K562 (cell line): ENCODE measurements at regions not wholly inside any gene's neighbourhood (a gene's known extent, or its start where the extent isn't known, plus 50 kb on each side); places are given as distances from the start of the nearest gene placed in this dataset.
A peak's percentile ranks its signal among the peaks of the same experiment; 100 is the strongest.

Experiments
- ARID1B ChIP-seq: fragments of 450-650 bp; IDR thresholded peaks from 2 replicates; pipeline ENCODE4 v1.6.1; 2016; ENCODE audit warnings: antibody characterized with exemption, mild to moderate bottlenecking, inconsistent platforms
- CCNT2 ChIP-seq: IDR thresholded peaks from 2 replicates; pipeline ENCODE4 v1.6.1; 2011; ENCODE audit warnings: borderline replicate concordance, low read depth, mild to moderate bottlenecking, moderate library complexity, mixed read lengths, low read length; ENCODE audit not compliant: insufficient read length; ENCODE audit errors: extremely low read depth
- FOSL1 ChIP-seq: fragments of 200-800 bp; sonication (Bioruptor generic); conservative IDR thresholded peaks from 2 replicates; pipeline ENCODE4 v1.6.1; 2016; ENCODE audit warnings: missing genetic modification characterization, missing compliant biosample characterization
- FOXJ2 ChIP-seq: fragments of 200-800 bp; sonication (Bioruptor generic); IDR thresholded peaks from 2 replicates; pipeline ENCODE4 v1.6.1; 2016; ENCODE audit warnings: missing genetic modification characterization, missing compliant biosample characterization
- FOXM1 ChIP-seq, 2 experiments: fragments of 450-650 bp in 1 of 2; sonication (generic) in 1 of 2; formaldehyde crosslinking in 1 of 2; IDR thresholded peaks; 2 replicates each; pipeline versions ENCODE4 v1.6.1 to v1.9.0; 2017 to 2022; ENCODE audit warnings: low read depth in 2 of 2, mild to moderate bottlenecking in 2 of 2, missing genetic modification reagents in 1 of 2, moderate library complexity in 1 of 2
- GABPB1 ChIP-seq: sonication (generic); formaldehyde crosslinking; IDR thresholded peaks from 2 replicates; pipeline ENCODE4 v1.8.0; 2022; ENCODE audit warnings: mild to moderate bottlenecking, missing genetic modification reagents
- MED1 ChIP-seq: sonication (generic); formaldehyde crosslinking; IDR thresholded peaks from 2 replicates; pipeline ENCODE4 v1.8.1; 2023; ENCODE audit warnings: missing genetic modification reagents, borderline replicate concordance
- MEF2A ChIP-seq: IDR thresholded peaks from 2 replicates; pipeline ENCODE4 v1.6.1; 2011; ENCODE audit warnings: low read depth, mild to moderate bottlenecking, low read length, moderate library complexity; ENCODE audit not compliant: control insufficient read depth
- NFIX ChIP-seq: fragments of 250-450 bp; sonication (Bioruptor Pico); IDR thresholded peaks from 2 replicates; pipeline ENCODE4 v1.4.0; 2020; ENCODE audit warnings: low read depth, mild to moderate bottlenecking, moderate library complexity
- PTBP1 ChIP-seq: fragments of 200-400 bp; formaldehyde crosslinking; IDR thresholded peaks from 2 replicates; pipeline ENCODE4 v1.6.1; 2017; ENCODE audit warnings: low read depth, low read length
- SIRT6 ChIP-seq: IDR thresholded peaks from one replicate; pipeline ENCODE4 v1.6.1; 2012; ENCODE audit warnings: low read depth, mild to moderate bottlenecking, control low read depth, inconsistent platforms, low read length, moderate library complexity
- SP2 ChIP-seq: IDR thresholded peaks from 2 replicates; pipeline ENCODE4 v1.6.1; 2011; ENCODE audit warnings: mild to moderate bottlenecking, low read depth, low read length, moderate library complexity; ENCODE audit not compliant: poor library complexity, severe bottlenecking; ENCODE audit errors: extremely low read depth
- TCF7L2 ChIP-seq: fragments of 150-350 bp; IDR thresholded peaks from 2 replicates; pipeline ENCODE4 v1.6.1; 2016; ENCODE audit warnings: low read depth, mild to moderate bottlenecking, low read length, moderate library complexity
- YBX1 ChIP-seq: fragments of 450-650 bp; IDR thresholded peaks from 2 replicates; pipeline ENCODE4 v1.7.1; 2016; ENCODE audit warnings: mild to moderate bottlenecking
- ZNF133 ChIP-seq: fragments of 250-450 bp; sonication (Bioruptor Pico); IDR thresholded peaks from 2 replicates; pipeline ENCODE4 v1.4.0; 2020; ENCODE audit warnings: mild to moderate bottlenecking
- ZNF212 ChIP-seq: fragments of 450-650 bp; formaldehyde crosslinking; IDR thresholded peaks from 2 replicates; pipeline ENCODE4 v1.4.0; 2020; ENCODE audit warnings: mild to moderate bottlenecking
- ZNF217 ChIP-seq: sonication (generic); formaldehyde crosslinking; IDR thresholded peaks from 2 replicates; pipeline ENCODE4 v1.8.0; 2022; ENCODE audit warnings: mild to moderate bottlenecking, missing genetic modification reagents
- ZNF79 ChIP-seq: fragments of 250-450 bp; sonication (Bioruptor Pico); IDR thresholded peaks from 2 replicates; pipeline ENCODE4 v1.4.0; 2020; ENCODE audit warnings: low read depth, mild to moderate bottlenecking, moderate library complexity
- TF ChIP-seq, protein P1 (sequence below): sonication (generic); formaldehyde crosslinking; IDR thresholded peaks from 2 replicates; pipeline ENCODE4 v1.8.0; 2022; ENCODE audit warnings: missing genetic modification reagents, mild to moderate bottlenecking, moderate library complexity, borderline replicate concordance
- TF ChIP-seq, protein P2 (sequence below): fragments of 250-450 bp; sonication (Bioruptor Pico); IDR thresholded peaks from 2 replicates; pipeline ENCODE4 v1.4.0; 2020
- TF ChIP-seq, protein P3 (sequence below): sonication (generic); formaldehyde crosslinking; IDR thresholded peaks from 2 replicates; pipeline ENCODE4 v1.8.0; 2022; ENCODE audit warnings: mild to moderate bottlenecking, missing genetic modification reagents
- TF ChIP-seq, protein P4 (sequence below): fragments of 250-450 bp; sonication (Bioruptor Pico); IDR thresholded peaks from 2 replicates; pipeline ENCODE4 v1.9.0; 2021; ENCODE audit warnings: mild to moderate bottlenecking
- TF ChIP-seq, protein P5 (sequence below): fragments of 250-450 bp; sonication (Bioruptor Pico); IDR thresholded peaks from 2 replicates; pipeline ENCODE4 v1.8.0; 2022; ENCODE audit warnings: inconsistent platforms, mild to moderate bottlenecking, moderate library complexity, borderline replicate concordance

DNA sequence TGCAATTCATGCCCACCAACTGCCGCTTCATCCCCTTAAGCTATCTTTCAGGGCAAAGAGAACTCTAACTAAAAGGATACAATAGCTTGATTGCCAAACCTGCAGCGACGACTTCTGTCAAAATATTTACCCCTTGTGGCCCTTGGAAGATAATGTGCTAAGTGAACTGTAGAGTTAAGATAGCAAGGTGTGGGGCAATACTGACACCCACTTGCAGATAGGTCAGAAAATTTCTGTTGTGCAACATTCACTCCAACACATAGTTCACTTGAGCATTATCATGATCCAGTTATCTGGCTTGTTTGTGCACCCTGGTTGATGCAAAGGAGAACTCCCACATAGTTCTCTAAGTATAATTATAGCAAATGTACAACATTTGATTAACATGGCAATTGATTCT, 55.6 kb downstream of the RHOXF2B start (continued):
- TF ChIP-seq, protein P1, sequence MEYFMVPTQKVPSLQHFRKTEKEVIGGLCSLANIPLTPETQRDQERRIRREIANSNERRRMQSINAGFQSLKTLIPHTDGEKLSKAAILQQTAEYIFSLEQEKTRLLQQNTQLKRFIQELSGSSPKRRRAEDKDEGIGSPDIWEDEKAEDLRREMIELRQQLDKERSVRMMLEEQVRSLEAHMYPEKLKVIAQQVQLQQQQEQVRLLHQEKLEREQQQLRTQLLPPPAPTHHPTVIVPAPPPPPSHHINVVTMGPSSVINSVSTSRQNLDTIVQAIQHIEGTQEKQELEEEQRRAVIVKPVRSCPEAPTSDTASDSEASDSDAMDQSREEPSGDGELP (CRISPR knock-in tag), result no peak
- TF ChIP-seq, protein P2, sequence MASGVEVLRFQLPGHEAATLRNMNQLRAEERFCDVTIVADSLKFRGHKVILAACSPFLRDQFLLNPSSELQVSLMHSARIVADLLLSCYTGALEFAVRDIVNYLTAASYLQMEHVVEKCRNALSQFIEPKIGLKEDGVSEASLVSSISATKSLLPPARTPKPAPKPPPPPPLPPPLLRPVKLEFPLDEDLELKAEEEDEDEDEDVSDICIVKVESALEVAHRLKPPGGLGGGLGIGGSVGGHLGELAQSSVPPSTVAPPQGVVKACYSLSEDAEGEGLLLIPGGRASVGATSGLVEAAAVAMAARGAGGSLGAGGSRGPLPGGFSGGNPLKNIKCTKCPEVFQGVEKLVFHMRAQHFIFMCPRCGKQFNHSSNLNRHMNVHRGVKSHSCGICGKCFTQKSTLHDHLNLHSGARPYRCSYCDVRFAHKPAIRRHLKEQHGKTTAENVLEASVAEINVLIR (CRISPR knock-in tag), result no peak
- TF ChIP-seq YBX1 (no peak), ARID1B (peak; percentile 91), SP2 (no peak), GABPB1 (CRISPR knock-in tag) (peak; percentile 30; the same call in 1 of the 2 replicates), MED1 (no peak), ZNF133 (CRISPR knock-in tag) (no peak), ZNF212 (CRISPR knock-in tag) (no peak), ZNF217 (CRISPR knock-in tag) (no peak), MEF2A (no peak), FOXM1 (IDR thresholded peaks at IDR 0.05; ENCODE audit: low read depth) (peak; percentile 67; the same call in 1 of the 2 replicates), FOXM1 (CRISPR knock-in tag; IDR thresholded peaks at IDR 0.05; ENCODE audit: low read depth) (no peak), ZNF79 (no peak), TCF7L2 (no peak), PTBP1 (no peak), NFIX (CRISPR knock-in tag) (no peak), FOXJ2 (tag) (no peak), FOSL1 (tag) (no peak; the same call in 1 of the 2 replicates), CCNT2 (peak; percentile 87), SIRT6 (no peak)
- TF ChIP-seq, protein P3, sequence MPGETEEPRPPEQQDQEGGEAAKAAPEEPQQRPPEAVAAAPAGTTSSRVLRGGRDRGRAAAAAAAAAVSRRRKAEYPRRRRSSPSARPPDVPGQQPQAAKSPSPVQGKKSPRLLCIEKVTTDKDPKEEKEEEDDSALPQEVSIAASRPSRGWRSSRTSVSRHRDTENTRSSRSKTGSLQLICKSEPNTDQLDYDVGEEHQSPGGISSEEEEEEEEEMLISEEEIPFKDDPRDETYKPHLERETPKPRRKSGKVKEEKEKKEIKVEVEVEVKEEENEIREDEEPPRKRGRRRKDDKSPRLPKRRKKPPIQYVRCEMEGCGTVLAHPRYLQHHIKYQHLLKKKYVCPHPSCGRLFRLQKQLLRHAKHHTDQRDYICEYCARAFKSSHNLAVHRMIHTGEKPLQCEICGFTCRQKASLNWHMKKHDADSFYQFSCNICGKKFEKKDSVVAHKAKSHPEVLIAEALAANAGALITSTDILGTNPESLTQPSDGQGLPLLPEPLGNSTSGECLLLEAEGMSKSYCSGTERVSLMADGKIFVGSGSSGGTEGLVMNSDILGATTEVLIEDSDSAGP, result no peak
- TF ChIP-seq, protein P4, sequence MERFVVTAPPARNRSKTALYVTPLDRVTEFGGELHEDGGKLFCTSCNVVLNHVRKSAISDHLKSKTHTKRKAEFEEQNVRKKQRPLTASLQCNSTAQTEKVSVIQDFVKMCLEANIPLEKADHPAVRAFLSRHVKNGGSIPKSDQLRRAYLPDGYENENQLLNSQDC, result no peak
- TF ChIP-seq, protein P5, sequence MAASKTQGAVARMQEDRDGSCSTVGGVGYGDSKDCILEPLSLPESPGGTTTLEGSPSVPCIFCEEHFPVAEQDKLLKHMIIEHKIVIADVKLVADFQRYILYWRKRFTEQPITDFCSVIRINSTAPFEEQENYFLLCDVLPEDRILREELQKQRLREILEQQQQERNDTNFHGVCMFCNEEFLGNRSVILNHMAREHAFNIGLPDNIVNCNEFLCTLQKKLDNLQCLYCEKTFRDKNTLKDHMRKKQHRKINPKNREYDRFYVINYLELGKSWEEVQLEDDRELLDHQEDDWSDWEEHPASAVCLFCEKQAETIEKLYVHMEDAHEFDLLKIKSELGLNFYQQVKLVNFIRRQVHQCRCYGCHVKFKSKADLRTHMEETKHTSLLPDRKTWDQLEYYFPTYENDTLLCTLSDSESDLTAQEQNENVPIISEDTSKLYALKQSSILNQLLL (CRISPR knock-in tag), result no peak
